GM06990 (cell line): ENCODE measurements at regions not wholly inside any gene's neighbourhood (a gene's known extent, or its start where the extent isn't known, plus 50 kb on each side); places are given as distances from the start of the nearest gene placed in this dataset.

ENCODE experiments used
- DNase-seq: peaks from one replicate; pipeline ENCODE4 v3.0.0-alpha.2; 2011; ENCODE audit not compliant: insufficient read length; ENCODE audit errors: extremely low read depth
- H3K27me3 ChIP-seq: replicated peaks from 2 replicates; pipeline ENCODE4 v1.6.0; 2011; ENCODE audit warnings: low read length; ENCODE audit not compliant: control insufficient read depth, insufficient read depth
- H3K36me3 ChIP-seq: 2 replicates; pipeline ENCODE4 v1.5.1; 2011; ENCODE audit warnings: low read length; ENCODE audit not compliant: control insufficient read depth, insufficient read depth
- H3K4me3 ChIP-seq: replicated peaks from 2 replicates; pipeline ENCODE4 v1.5.1; 2011; ENCODE audit warnings: low read depth, mild to moderate bottlenecking, control low read depth, low read length
- CTCF ChIP-seq: IDR thresholded peaks from 2 replicates; pipeline ENCODE4 v1.5.1; 2011; ENCODE audit warnings: low read length, control low read depth, mild to moderate bottlenecking, inconsistent platforms; ENCODE audit not compliant: insufficient read depth, poor library complexity, severe bottlenecking

DNA sequence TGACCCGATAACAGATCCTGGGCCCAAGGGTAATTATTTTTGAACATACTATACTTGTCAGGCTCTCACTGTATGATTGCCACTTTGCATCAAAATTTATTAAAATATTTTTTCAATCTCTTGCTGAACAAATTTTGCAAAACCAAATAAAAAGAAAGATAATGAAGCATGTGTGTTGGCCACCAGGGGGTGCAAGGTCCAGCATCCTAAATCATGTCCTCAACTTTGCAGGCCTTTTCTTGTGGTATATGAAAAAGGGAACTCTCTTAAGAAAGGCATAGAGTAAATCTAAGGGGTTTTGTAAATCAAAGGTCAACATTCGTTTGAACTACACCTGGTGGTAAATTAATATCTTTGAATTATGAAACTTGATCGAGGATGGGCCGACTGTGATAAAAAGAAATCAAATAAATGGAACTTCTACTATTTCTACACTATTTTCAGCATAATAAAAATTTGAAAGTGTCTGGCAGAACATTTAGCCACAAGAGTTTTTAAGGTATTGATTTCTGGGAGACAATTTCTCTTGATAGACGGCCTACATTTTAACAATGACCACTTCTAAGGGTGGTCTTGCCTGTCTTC is 676.5 kb downstream of the DMRTA1 start:
- TF ChIP-seq CTCF, result peak; percentile 35
- H3K4me3 ChIP-seq, result no peak overlapping the region
- H3K36me3 ChIP-seq, result no peaks in the 10 kb centered on the region
- no peaks in the 10 kb centered on the region for H3K27me3 ChIP-seq
- no peak for DNase-seq

GRCh38 chr9:23145467-23145866 is 680.6 kb downstream of the ELAVL2 start:
- no peaks in the 10 kb centered on the region for H3K36me3 ChIP-seq
- H3K4me3 ChIP-seq, result no peak overlapping the region
- no peak for DNase-seq
- H3K27me3 ChIP-seq, result no peaks in the 10 kb centered on the region
- no peak for TF ChIP-seq CTCF

GRCh38 chr9:23153058-23153457 is 673.0 kb downstream of the ELAVL2 start:
- Histone ChIP-seq H3K36me3 (no peaks in the 10 kb centered on the region), H3K27me3 (no peaks in the 10 kb centered on the region), H3K4me3 (no peak overlapping the region)
- no peak for DNase-seq
- TF ChIP-seq CTCF, result no peak

DNA sequence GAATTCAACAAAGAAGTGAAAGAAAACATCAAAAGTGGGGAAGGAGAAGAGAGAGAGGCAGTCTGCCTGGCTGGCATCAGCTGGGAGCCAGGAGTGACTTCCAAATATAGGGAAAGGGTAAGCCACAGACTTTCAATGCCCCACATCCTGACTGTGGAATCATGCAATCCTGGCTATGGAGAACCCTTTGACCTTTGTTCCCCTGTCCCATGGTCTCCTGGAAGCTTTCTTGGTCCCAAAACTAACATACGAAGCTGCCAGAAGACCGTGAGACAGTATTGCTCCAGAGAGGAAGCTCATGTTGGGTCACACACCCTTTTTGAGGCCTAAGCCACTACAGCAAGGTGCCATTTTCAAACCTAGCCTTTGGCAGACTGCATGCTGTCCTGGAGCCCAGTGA is 665.5 kb downstream of the ELAVL2 start:
- H3K36me3 ChIP-seq, result no peaks in the 10 kb centered on the region
- H3K4me3 ChIP-seq, result no peak overlapping the region
- H3K27me3 ChIP-seq, result no peaks in the 10 kb centered on the region
- TF ChIP-seq CTCF, result no peak
- DNase-seq, result no peak

DNA sequence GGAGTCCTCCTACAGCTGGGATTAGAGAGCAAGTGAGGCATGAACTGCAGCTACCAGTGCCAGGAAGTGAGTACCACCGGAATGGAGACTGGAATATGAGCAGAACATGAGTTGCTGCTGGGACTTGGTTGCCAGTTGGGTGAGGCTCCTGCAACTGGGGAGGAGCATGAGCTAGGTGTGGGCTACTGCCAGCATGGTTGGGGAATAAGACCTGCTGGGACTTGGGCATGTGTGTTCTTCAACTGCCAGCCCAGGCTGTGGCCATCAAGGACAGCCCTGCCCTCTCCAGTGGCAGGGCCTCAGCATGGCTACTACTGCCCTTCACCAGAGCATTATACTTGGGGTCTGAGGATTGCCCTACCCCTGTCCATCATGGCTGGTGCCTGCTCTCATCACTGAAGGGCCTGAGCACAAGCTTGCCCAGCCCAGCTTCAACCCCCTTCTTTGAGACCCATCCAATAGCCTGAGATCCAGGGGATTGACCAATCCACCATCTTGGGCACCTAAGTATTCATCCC is 665.0 kb downstream of the ELAVL2 start:
- Histone ChIP-seq H3K27me3 (no peaks in the 10 kb centered on the region), H3K4me3 (no peak overlapping the region), H3K36me3 (no peaks in the 10 kb centered on the region)
- no peak for DNase-seq
- TF ChIP-seq CTCF, result no peak

GRCh38 chr9:23162789-23163188 is 663.3 kb downstream of the ELAVL2 start:
- no peak for DNase-seq
- Histone ChIP-seq H3K36me3 (no peaks in the 10 kb centered on the region), H3K4me3 (no peak overlapping the region), H3K27me3 (no peaks in the 10 kb centered on the region)
- no peak for TF ChIP-seq CTCF
